GM19023 (cell line): ENCODE measurements at regions not wholly inside any gene's neighbourhood (a gene's known extent, or its start where the extent isn't known, plus 50 kb on each side); places are given as distances from the start of the nearest gene placed in this dataset.
"Not testable (repeated sequence)": the region's sequence is repeated elsewhere in the genome, so short reads cannot be mapped to it uniquely, and the experiment has no call there.

Experiments
- ATAC-seq: cut with Tn5 transposase; IDR thresholded peaks from one replicate; pipeline ENCODE4 v1.9.1; 2021; ENCODE audit warnings: mild to moderate bottlenecking, moderate library complexity; ENCODE audit not compliant: unreplicated experiment

GRCh38 chr6:99801805-99802204 lies 192.2 kb downstream of the MCHR2 start:
- ATAC-seq, result no peak

- ATAC-seq, result no peak
Observed at GRCh38 chr6:99802396-99803031, 191.5 kb downstream of the MCHR2 start.

- ATAC-seq, result no peak
Observed at GRCh38 chr6:99808992-99809391, 185.0 kb downstream of the MCHR2 start.

GRCh38 chr6:99810295-99810694 lies 183.7 kb downstream of the MCHR2 start:
- no peak for ATAC-seq

- no peak for ATAC-seq
Observed at GRCh38 chr6:99810942-99811620, 182.9 kb downstream of the MCHR2 start.

- ATAC-seq, result no peak
Observed at GRCh38 chr6:99811636-99812035, 182.4 kb downstream of the MCHR2 start.

- ATAC-seq, result no peak
Observed at GRCh38 chr6:99813565-99813964, 180.5 kb downstream of the MCHR2 start.

GRCh38 chr6:99814230-99814928 lies 179.6 kb downstream of the MCHR2 start:
- no peak for ATAC-seq

GRCh38 chr6:99816795-99817194 lies 177.2 kb downstream of the MCHR2 start:
- ATAC-seq, result no peak

GRCh38 chr6:99818161-99818560 lies 175.9 kb downstream of the MCHR2 start:
- ATAC-seq, result no peak

GRCh38 chr6:99819853-99820252 lies 174.2 kb downstream of the MCHR2 start:
- ATAC-seq, result no peak

- ATAC-seq, result no peak
Observed at GRCh38 chr6:99821164-99821563, 172.9 kb downstream of the MCHR2 start.

- ATAC-seq, result peak; percentile 67
Observed at GRCh38 chr6:99822741-99823512, 171.1 kb downstream of the MCHR2 start.

- ATAC-seq, result not testable (repeated sequence)
Observed at GRCh38 chr6:99823513-99824235, 170.3 kb downstream of the MCHR2 start.

GRCh38 chr6:99833034-99833433 lies 161.0 kb downstream of the MCHR2 start:
- no peak for ATAC-seq

GRCh38 chr6:99836471-99836870 lies 157.6 kb downstream of the MCHR2 start:
- ATAC-seq, result no peak

- no peak for ATAC-seq
Observed at GRCh38 chr6:99838607-99839006, 155.4 kb downstream of the MCHR2 start.

- no peak for ATAC-seq
Observed at GRCh38 chr6:99841297-99841696, 152.7 kb downstream of the MCHR2 start.

GRCh38 chr6:99846006-99846405 lies 148.0 kb downstream of the MCHR2 start:
- ATAC-seq, result no peak

- no peak for ATAC-seq
Observed at GRCh38 chr6:99850841-99851240, 143.2 kb downstream of the MCHR2 start.

GRCh38 chr6:99852031-99852430 lies 142.0 kb downstream of the MCHR2 start:
- ATAC-seq, result no peak
